Spinal cord (tissue), 9 donors: ENCODE measurements at regions not wholly inside any gene's neighbourhood (a gene's known extent, or its start where the extent isn't known, plus 50 kb on each side); places are given as distances from the start of the nearest gene placed in this dataset.

Experiments
- DNase-seq, 6 donors: peaks; one replicate each; pipeline versions ENCODE4 v3.0.0 to v3.0.0-alpha.2; 2013 to 2015; ENCODE audit warnings: low spot score in 6 of 6, low read depth in 4 of 6
- H3K27ac ChIP-seq: one replicate; pipeline ENCODE4 v1.5.1; 2013; ENCODE audit warnings: low read depth, low read length, control low read depth
- H3K27me3 ChIP-seq: one replicate; pipeline ENCODE4 v1.6.1; 2013; ENCODE audit warnings: low read length; ENCODE audit not compliant: control insufficient read depth, insufficient read depth
- H3K36me3 ChIP-seq: one replicate; pipeline ENCODE4 v1.6.1; 2013; ENCODE audit warnings: low read length; ENCODE audit not compliant: control insufficient read depth, insufficient read depth
- H3K4me1 ChIP-seq: one replicate; pipeline ENCODE4 v1.6.1; 2013; ENCODE audit warnings: low read length; ENCODE audit not compliant: control insufficient read depth, insufficient read depth
- H3K4me3 ChIP-seq: one replicate; pipeline ENCODE4 v1.5.1; 2013; ENCODE audit warnings: low read depth, low read length, control low read depth
- H3K9me3 ChIP-seq: one replicate; pipeline ENCODE4 v1.6.1; 2013; ENCODE audit warnings: low read length; ENCODE audit not compliant: control insufficient read depth, insufficient read depth
- WGBS: methylation state at CpG from one replicate; pipeline ENCODE4 v1.1.5; 2013; ENCODE audit warnings: missing lambda C conversion rate; ENCODE audit not compliant: insufficient coverage; 5-methylcytosine and 5-hydroxymethylcytosine counted together
- donor health status: healthy.

- Histone ChIP-seq H3K27me3 (no peaks in the 10 kb centered on the region), H3K27ac (peak overlapping the region; percentile 22)
- DNase-seq = no peak
Observed at GRCh38 chr17:77461277-77462057, 320.7 kb downstream of the SEC14L1 start.

GRCh38 chr17:77462090-77462489, 321.3 kb downstream of the SEC14L1 start:
- H3K4me1 ChIP-seq = peaks cover 75% of the 10 kb centered on the region

More at GRCh38 chr17:77461277-77462057, 320.7 kb downstream of the SEC14L1 start:
- Histone ChIP-seq H3K4me3 (no peak overlapping the region), H3K36me3 (peaks cover 19% of the 10 kb centered on the region), H3K9me3 (no peaks in the 10 kb centered on the region), H3K4me1 (peaks cover 75% of the 10 kb centered on the region)
- 71% methylated on average over 12 of the region's 16 CpGs for WGBS

GRCh38 chr17:77462553-77463497, 322.1 kb downstream of the SEC14L1 start:
- Histone ChIP-seq H3K36me3 (peaks cover 16% of the 10 kb centered on the region), H3K27ac (peak overlapping the region; percentile 22), H3K4me1 (peaks cover 75% of the 10 kb centered on the region), H3K9me3 (no peaks in the 10 kb centered on the region), H3K27me3 (no peaks in the 10 kb centered on the region), H3K4me3 (no peak overlapping the region)
- no peak for DNase-seq
- WGBS = 85% methylated on average over 9 of the region's 16 CpGs

More at GRCh38 chr17:77462090-77462489, 321.3 kb downstream of the SEC14L1 start:
- Histone ChIP-seq H3K9me3 (no peaks in the 10 kb centered on the region), H3K27me3 (no peaks in the 10 kb centered on the region), H3K36me3 (peaks cover 14% of the 10 kb centered on the region), H3K27ac (peak overlapping the region; percentile 22), H3K4me3 (no peak overlapping the region)
- WGBS = 37% methylated on average over 10 of the region's 11 CpGs
- DNase-seq = no peak

- no peaks in the 10 kb centered on the region for H3K27me3 ChIP-seq
- no peak overlapping the region for H3K4me3 ChIP-seq
- H3K9me3 ChIP-seq = no peaks in the 10 kb centered on the region
- no peak for DNase-seq
- H3K36me3 ChIP-seq = peaks cover 15% of the 10 kb centered on the region
- 90% methylated on average over 3 of the region's 6 CpGs for WGBS
- peaks cover 78% of the 10 kb centered on the region for H3K4me1 ChIP-seq
- peak overlapping the region; percentile 82 for H3K27ac ChIP-seq
Observed at GRCh38 chr17:77464988-77465357, 324.2 kb downstream of the SEC14L1 start.

GRCh38 chr17:77465358-77466041, 324.7 kb downstream of the SEC14L1 start:
- H3K27me3 ChIP-seq = no peaks in the 10 kb centered on the region
- peaks cover 20% of the 10 kb centered on the region for H3K36me3 ChIP-seq
- H3K4me1 ChIP-seq = peaks cover 77% of the 10 kb centered on the region
- peak overlapping the region; percentile 82 for H3K27ac ChIP-seq
- no peak overlapping the region for H3K4me3 ChIP-seq
- no peaks in the 10 kb centered on the region for H3K9me3 ChIP-seq
- DNase-seq = no peak
- WGBS = 15% methylated on average over 12 of the region's 13 CpGs

GRCh38 chr17:77466140-77466539, 325.4 kb downstream of the SEC14L1 start:
- peak in 2 of 6 donors; percentile 78 to 79 for DNase-seq
- WGBS = 29% methylated on average over 13 of the region's 13 CpGs

GRCh38 chr17:77466596-77467223, 325.9 kb downstream of the SEC14L1 start:
- WGBS = 53% methylated on average over 22 of the region's 24 CpGs
- DNase-seq = no peak

More at GRCh38 chr17:77466140-77466539, 325.4 kb downstream of the SEC14L1 start:
- peaks cover 78% of the 10 kb centered on the region for H3K4me1 ChIP-seq
- peak overlapping the region; percentile 82 for H3K27ac ChIP-seq
- no peak overlapping the region for H3K4me3 ChIP-seq
- no peaks in the 10 kb centered on the region for H3K9me3 ChIP-seq
- H3K36me3 ChIP-seq = peaks cover 21% of the 10 kb centered on the region
- no peaks in the 10 kb centered on the region for H3K27me3 ChIP-seq

GRCh38 chr17:77467521-77467920, 326.8 kb downstream of the SEC14L1 start:
- 40% methylated on average over 12 of the region's 25 CpGs for WGBS
- DNase-seq = peak in 1 of 6 donors; percentile 54
- no peaks in the 10 kb centered on the region for H3K9me3 ChIP-seq
- H3K27ac ChIP-seq = peak overlapping the region; percentile 82
- peaks cover 79% of the 10 kb centered on the region for H3K4me1 ChIP-seq
- no peak overlapping the region for H3K4me3 ChIP-seq
- peaks cover 21% of the 10 kb centered on the region for H3K36me3 ChIP-seq
- H3K27me3 ChIP-seq = no peaks in the 10 kb centered on the region

More at GRCh38 chr17:77466596-77467223, 325.9 kb downstream of the SEC14L1 start:
- Histone ChIP-seq H3K27ac (peak overlapping the region; percentile 82), H3K4me1 (peaks cover 78% of the 10 kb centered on the region), H3K4me3 (no peak overlapping the region), H3K27me3 (no peaks in the 10 kb centered on the region), H3K36me3 (peaks cover 21% of the 10 kb centered on the region), H3K9me3 (no peaks in the 10 kb centered on the region)

GRCh38 chr17:77468897-77469296, 328.1 kb downstream of the SEC14L1 start:
- DNase-seq = no peak
- peaks cover 85% of the 10 kb centered on the region for H3K4me1 ChIP-seq
- H3K9me3 ChIP-seq = no peaks in the 10 kb centered on the region
- H3K27ac ChIP-seq = peak overlapping the region; percentile 15
- 72% methylated on average over 7 of the region's 7 CpGs for WGBS
- no peak overlapping the region for H3K4me3 ChIP-seq
- no peaks in the 10 kb centered on the region for H3K27me3 ChIP-seq
- peaks cover 21% of the 10 kb centered on the region for H3K36me3 ChIP-seq
